SKM-1 treated with dmso at 0.1 percent for 144 hours (cell line): ENCODE measurements at regions not wholly inside any gene's neighbourhood (a gene's known extent, or its start where the extent isn't known, plus 50 kb on each side); places are given as distances from the start of the nearest gene placed in this dataset.
A peak's percentile ranks its signal among the peaks of the same experiment; 100 is the strongest.

Source experiments
- DNase-seq: peaks from one replicate; lab custom pipeline; 2025; ENCODE audit not compliant: unreplicated experiment; lab: John Stamatoyannopoulos, UW

DNA sequence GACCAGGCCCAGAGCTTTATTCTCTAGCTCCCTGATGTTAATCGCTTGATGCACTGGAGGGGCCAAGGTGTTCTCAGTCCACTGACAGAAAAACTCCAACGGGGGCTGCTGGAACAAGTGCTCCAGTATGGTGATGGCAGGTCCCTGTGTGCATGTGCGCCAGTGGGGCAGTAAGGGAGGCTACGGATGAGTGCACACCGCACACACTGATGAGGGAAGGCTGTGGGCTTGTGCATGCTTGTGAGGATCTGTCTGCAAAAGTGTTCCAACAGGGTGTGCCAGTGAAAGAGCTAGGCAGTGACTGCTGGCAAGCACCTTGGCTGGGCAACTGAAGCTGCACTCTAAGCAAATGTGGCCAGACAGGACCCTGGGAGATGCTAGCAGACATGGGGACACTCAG is 229.7 kb upstream of the FOXG1 start:
- DNase-seq: no peak

GRCh38 chr14:28542040-28542439 is 224.5 kb upstream of the FOXG1 start:
- no peak for DNase-seq

DNA sequence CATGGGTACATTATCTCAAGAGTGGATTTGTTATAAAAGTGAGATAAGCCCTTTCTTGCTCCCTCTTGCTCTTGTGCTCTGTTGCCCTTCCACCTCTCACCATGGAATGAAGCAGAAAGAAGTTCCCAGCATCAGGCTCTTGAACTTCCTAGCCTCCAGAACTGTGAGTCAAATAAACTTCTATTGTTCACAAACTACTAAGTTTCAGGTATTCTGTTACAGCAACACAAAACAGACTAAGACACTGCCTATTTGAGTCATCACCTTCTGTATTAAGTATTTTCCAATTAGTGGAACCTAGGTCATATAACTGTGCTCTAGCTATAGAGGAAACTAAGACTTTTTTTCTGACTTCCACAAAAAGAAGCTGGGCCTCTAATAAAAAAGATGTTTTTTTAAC is 201.2 kb upstream of the FOXG1 start:
- no peak for DNase-seq

DNA sequence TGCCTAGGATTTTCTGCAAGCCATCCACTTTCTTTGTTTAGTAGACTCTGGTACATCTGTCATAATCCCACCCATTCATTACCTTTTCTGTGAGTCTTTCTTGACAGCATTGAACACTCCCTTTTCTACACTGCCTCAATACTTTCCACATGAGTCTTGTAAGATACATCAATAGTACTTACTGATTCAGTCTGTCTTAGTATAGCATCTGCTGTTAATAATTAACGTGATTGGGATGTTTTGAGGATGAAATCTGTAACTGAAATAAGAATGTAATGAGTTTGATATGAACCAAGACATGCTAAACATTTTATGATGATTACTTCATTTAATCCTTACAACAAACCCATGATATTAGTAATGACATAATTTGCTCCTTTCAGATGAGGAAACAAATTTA is 196.2 kb upstream of the FOXG1 start:
- no peak for DNase-seq

- no peak for DNase-seq
Measured at GRCh38 chr14:28571636-28572035, 195.0 kb upstream of the FOXG1 start.

- no peak for DNase-seq
Measured at GRCh38 chr14:28576523-28576922, 190.1 kb upstream of the FOXG1 start.

GRCh38 chr14:28577187-28577586 is 189.4 kb upstream of the FOXG1 start:
- no peak for DNase-seq

- DNase-seq: no peak
Measured at GRCh38 chr14:28577711-28578131, 188.9 kb upstream of the FOXG1 start.

GRCh38 chr14:28584951-28585350 is 181.6 kb upstream of the FOXG1 start:
- DNase-seq: no peak

DNA sequence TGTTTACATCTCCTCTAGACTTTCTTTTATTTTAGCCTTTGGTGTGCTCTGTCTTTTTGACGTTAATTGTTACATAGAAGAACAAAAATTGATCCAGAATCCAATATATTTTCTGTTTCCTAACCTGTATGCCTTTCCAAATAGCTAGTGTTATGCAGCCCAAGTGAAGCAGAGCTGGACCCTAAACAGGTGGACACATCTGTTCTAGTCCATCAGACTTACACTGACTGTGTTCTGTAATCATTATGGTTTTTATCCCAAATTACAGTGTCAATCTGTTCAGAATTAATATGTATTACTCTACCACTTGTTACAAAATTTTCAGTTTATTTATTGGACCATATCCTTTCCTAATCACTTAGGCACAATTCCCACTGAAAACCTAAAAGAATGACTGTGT is 176.8 kb upstream of the FOXG1 start:
- DNase-seq: no peak

GRCh38 chr14:28596391-28596790 is 170.2 kb upstream of the FOXG1 start:
- no peak for DNase-seq

DNA sequence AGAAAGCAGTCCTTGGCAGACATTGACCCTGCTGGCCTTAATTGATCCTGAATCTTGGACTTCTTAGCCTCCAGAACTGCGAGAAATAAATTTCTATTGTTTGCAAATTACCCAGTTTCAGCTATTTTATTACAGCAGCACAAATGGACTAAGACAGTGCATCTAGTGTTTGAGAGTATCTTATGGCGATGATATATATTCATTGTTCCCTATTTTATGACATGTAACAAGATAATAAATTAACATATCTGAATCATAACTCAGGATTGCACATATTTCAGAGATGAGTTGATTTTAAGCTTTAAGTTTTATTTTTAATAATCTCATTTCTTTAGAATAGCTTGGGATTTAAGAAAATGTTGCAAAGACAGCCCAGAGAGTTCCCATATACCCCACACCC is 167.4 kb upstream of the FOXG1 start:
- DNase-seq: no peak

DNA sequence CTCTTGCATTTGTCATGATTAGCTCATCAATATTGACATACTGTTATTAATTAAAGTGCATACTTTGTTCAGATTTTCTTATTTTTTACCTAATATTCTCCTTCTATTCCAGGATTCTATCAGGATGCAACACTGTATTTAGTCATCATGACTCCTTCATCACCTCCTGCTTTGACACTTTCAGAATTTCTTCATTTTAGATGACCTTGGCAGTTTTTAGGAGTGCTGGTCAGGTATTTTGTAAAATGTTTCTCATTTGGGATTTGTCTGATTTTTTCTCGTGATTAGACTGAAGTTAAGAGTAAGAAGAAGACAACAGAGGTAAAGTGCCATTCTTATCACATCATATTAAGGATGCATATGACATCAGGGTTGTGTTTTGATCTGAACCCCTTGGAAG is 167.0 kb upstream of the FOXG1 start:
- DNase-seq: no peak

DNA sequence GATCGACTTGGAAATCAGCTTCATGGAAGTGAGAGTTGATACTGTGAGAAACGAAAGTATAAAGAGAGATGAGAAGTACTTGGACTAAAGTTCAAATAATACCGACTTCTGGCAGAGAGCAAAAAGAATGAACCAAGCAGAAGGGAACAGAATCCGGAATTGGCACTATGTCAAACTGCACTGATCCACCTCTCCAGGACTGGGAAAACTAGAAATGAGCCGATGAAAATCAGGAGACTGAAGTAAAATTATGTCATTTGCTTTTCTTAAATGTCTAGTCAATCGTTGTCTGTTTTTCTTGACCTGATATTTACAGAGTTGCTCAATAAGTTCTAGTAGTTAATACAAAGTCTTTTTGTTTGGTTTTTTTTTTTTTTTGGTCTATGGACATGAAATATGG is 163.0 kb upstream of the FOXG1 start:
- DNase-seq: no peak

GRCh38 chr14:28607661-28608060 is 158.9 kb upstream of the FOXG1 start:
- no peak for DNase-seq

DNA sequence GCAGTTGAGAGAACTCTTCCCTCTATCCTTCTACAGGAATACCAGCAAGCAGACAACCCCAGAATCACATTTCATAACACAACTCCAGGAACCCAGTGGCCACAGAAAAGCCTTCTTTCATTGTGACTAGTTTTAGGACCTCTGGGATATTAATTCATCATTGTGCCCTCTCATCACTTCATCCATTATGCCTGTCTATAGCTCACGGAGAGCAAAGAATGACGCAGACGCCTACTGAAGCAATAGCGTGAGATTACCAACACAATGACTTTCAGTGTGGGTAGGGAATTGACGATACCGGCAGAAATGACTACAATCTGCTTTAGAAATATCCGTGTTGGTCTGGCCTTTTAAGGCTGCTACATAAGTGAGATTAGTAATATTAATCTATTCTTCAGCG is 158.1 kb upstream of the FOXG1 start:
- DNase-seq: no peak

- peak; percentile 48 for DNase-seq
Measured at GRCh38 chr14:28608851-28609828, 157.4 kb upstream of the FOXG1 start.

DNA sequence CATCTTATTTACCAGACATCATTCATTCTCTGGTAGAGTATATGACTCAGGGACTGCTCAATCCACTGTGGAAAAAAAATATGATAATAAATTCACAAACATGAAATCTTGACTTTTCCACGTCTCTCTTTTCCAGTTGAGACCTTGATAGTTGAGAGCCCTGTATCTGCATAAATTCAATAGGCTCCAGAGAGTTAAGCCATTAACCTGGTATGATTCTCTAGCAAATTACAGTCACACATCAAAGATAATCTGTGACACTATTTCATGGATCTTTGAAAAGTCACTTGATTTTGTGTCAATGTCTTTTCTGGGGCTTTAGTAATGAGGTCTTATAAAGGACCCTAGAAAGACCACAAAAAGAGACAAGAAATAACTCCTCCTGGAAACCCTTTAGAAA is 154.2 kb upstream of the FOXG1 start:
- no peak for DNase-seq

DNA sequence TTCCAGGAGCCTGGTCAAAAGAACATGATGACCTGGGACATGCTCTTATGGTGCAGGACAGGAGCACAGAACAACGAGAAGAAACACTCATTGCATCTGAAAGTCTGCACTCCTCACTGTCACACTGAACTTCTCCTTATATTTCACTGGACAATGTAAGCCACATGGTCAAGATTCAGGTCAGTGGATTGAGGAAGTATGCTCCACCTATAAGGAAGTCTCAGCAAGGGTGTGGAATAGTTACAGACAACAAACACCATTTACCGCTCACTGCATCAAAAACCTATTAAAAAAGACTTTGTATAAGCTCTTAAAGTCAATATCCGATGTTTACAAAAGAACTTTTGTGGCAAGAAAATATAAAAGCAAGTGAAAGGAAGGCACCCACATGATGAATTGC is 153.1 kb upstream of the FOXG1 start:
- DNase-seq: no peak

DNA sequence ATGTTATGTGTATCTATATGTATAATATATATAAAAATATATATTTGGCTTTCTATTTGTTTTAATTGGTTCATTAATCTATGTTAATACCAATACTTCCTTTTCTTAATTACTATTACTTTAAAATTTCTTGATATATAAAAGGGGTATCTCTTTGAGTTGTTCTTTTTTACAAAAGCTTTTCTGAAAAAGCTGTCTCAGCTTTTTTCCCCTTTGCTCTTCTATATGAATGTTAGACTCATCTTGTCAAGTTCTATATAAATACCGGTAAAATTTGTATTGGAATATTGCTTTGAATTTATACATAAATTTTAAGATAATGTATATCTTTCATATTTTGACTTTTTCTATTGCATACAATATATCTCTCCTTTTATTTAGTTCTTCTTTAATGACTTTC is 139.8 kb upstream of the FOXG1 start:
- DNase-seq: no peak

GRCh38 chr14:28629328-28630004 is 137.1 kb upstream of the FOXG1 start:
- no peak for DNase-seq

DNA sequence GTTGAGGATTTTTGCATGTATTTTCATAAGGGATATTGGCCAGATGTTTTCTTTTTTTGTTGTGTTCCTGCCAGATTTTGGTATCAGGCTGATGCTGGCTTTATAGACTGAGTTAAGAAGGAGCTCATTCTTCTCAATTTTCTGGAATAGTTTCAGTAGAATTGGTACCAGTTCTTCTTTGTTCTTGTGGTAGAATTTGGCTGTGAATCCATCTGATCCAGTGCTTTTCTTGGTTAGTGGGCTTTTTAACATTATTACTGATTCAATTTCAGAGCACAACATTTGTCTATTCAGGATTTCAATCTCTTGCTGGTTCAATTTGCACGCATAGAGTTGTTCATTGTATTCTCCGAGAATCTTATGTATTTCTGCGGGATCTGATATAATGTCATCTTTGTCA is 136.5 kb upstream of the FOXG1 start:
- no peak for DNase-seq
